ENCODE measurements at regions not wholly inside any gene's neighbourhood (a gene's known extent, or its start where the extent isn't known, plus 50 kb on each side); places are given as distances from the start of the nearest gene placed in this dataset.
"Not testable (repeated sequence)": the region's sequence is repeated elsewhere in the genome, so short reads cannot be mapped to it uniquely, and the experiment has no call there.

DNA sequence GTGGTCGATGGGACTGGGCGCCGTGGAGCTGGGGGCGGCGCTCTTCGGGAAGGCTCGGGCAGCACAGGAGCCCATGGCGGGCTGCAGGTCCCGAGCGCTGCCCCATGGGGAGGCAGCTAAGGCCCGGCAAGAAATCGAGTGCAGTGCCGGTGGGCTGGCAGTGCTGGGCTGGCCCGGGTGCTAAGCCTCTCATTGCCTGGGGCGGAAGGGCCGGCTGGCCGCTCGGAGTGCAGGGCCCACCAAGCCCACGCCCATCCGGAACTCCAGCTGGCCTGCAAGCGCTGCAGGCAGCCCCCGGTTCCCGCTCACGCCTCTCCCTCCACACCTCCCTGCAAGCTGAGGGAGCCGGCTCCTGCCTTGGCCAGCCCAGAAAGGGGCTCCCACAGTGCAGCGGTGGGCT, 748.4 kb upstream of the NRXN1 start:
- Histone ChIP-seq H3K9me2 (ENCODE audit: insufficient read depth) (no peaks in the 10 kb centered on the region), H3K27ac (ENCODE audit: low read depth) (no peak overlapping the region), H3K4me2 (no peak overlapping the region), H3K36me3 (ENCODE audit: insufficient read depth) (no peaks in the 10 kb centered on the region), H3K4me1 (ENCODE audit: insufficient read depth) (no peaks in the 10 kb centered on the region), H3K4me3 (no peak overlapping the region), H3K79me2 (replicated peaks; ENCODE audit: insufficient read depth) (no peaks in the 10 kb centered on the region), H2AFZ (no peak overlapping the region), H3K27me3 (ENCODE audit: insufficient read depth) (no peaks in the 10 kb centered on the region), H3F3A (replicated peaks; ENCODE audit: low read depth) (no peaks in the 10 kb centered on the region), H4K20me1 (replicated peaks; ENCODE audit: insufficient read depth) (no peaks in the 10 kb centered on the region)
- Mint-ChIP-seq H3K4me3 (no peak overlapping the region), H3K9me3 (peaks cover 10% of the 10 kb centered on the region), H3K27me3 (ENCODE audit: insufficient read depth, low read depth, poor library complexity) (no peaks in the 10 kb centered on the region), H3K4me1 (no peaks in the 10 kb centered on the region), H3K27ac (no peak overlapping the region), H3K36me3 (ENCODE audit: low read depth) (peaks cover 7% of the 10 kb centered on the region; the same call in 2 of the 3 replicates)
- TF ChIP-seq, protein P1, sequence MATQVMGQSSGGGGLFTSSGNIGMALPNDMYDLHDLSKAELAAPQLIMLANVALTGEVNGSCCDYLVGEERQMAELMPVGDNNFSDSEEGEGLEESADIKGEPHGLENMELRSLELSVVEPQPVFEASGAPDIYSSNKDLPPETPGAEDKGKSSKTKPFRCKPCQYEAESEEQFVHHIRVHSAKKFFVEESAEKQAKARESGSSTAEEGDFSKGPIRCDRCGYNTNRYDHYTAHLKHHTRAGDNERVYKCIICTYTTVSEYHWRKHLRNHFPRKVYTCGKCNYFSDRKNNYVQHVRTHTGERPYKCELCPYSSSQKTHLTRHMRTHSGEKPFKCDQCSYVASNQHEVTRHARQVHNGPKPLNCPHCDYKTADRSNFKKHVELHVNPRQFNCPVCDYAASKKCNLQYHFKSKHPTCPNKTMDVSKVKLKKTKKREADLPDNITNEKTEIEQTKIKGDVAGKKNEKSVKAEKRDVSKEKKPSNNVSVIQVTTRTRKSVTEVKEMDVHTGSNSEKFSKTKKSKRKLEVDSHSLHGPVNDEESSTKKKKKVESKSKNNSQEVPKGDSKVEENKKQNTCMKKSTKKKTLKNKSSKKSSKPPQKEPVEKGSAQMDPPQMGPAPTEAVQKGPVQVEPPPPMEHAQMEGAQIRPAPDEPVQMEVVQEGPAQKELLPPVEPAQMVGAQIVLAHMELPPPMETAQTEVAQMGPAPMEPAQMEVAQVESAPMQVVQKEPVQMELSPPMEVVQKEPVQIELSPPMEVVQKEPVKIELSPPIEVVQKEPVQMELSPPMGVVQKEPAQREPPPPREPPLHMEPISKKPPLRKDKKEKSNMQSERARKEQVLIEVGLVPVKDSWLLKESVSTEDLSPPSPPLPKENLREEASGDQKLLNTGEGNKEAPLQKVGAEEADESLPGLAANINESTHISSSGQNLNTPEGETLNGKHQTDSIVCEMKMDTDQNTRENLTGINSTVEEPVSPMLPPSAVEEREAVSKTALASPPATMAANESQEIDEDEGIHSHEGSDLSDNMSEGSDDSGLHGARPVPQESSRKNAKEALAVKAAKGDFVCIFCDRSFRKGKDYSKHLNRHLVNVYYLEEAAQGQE (IDR thresholded peaks at IDR 0.05; ENCODE audit: unreplicated experiment): no peak
- no peak for TF ChIP-seq JUNB (IDR thresholded peaks at IDR 0.05; ENCODE audit: unreplicated experiment)
- ATAC-seq: no peak
- no peak for DNase-seq (ENCODE audit: low spot score)

DNA sequence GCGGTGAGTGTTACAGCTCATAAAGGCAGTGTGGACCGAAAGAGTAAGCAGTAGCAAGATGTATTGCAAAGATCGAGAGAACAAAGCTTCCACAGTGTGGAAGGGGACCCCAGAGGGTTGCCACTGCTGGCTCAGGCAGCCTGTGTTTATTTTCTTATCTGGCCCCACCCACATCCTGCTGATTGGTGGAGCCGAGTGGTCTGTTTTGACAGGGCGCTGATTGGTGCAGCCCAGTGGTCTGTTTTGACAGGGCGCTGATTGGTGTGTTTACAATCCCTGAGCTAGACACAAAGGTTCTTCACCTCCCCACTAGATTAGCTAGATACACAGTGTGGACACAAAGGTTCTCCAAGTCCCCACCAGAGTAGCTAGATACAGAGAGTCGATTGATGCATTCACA, 747.8 kb upstream of the NRXN1 start:
- H3K27me3 Mint-ChIP-seq (ENCODE audit: insufficient read depth, low read depth, poor library complexity); H3K79me2 ChIP-seq (replicated peaks; ENCODE audit: insufficient read depth); DNase-seq (ENCODE audit: low spot score); H3K4me1 Mint-ChIP-seq; H3K27ac Mint-ChIP-seq; H3K4me3 ChIP-seq; H4K20me1 ChIP-seq (replicated peaks; ENCODE audit: insufficient read depth); ATAC-seq; H3K4me1 ChIP-seq (ENCODE audit: insufficient read depth); H2AFZ ChIP-seq; H3K27ac ChIP-seq (ENCODE audit: low read depth); H3F3A ChIP-seq (replicated peaks; ENCODE audit: low read depth); H3K27me3 ChIP-seq (ENCODE audit: insufficient read depth); H3K36me3 ChIP-seq (ENCODE audit: insufficient read depth); H3K4me2 ChIP-seq; H3K4me3 Mint-ChIP-seq; H3K9me2 ChIP-seq (ENCODE audit: insufficient read depth): not testable (repeated sequence)
- H3K9me3 Mint-ChIP-seq: peaks cover 16% of the 10 kb centered on the region
- peaks cover 10% of the 10 kb centered on the region; the same call in 2 of the 3 replicates for H3K36me3 Mint-ChIP-seq (ENCODE audit: low read depth)

DNA sequence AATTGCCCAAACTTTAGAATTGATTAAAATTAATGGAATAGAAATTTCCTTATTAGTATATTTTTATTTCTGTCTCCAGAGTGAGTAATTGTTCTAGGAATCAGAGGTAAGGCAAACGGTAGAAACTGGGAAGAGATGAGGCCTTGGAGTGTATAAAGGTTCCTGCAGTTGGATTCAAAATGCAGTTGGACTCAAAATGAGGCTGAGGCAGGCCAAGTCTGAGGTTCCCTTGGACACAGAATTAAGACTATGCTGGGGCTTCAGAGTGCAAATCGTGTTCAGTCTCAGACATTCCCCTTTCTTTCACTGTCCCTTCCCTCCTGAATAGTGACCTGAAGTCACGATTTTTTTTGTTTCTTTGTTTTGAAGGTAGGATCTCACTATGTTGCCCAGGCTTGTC, 746.9 kb upstream of the NRXN1 start:
- no peak for DNase-seq (ENCODE audit: low spot score)
- TF ChIP-seq EZH2phosphoT487 (IDR thresholded peaks at IDR 0.05; ENCODE audit: unreplicated experiment) (no peak), CREB1 (CRISPR knock-in tag; IDR thresholded peaks at IDR 0.05; ENCODE audit: low read depth) (no peak), JUNB (IDR thresholded peaks at IDR 0.05; ENCODE audit: unreplicated experiment) (no peak), NANOG (IDR thresholded peaks at IDR 0.05; ENCODE audit: borderline replicate concordance) (no peak)
- TF ChIP-seq, protein P2, sequence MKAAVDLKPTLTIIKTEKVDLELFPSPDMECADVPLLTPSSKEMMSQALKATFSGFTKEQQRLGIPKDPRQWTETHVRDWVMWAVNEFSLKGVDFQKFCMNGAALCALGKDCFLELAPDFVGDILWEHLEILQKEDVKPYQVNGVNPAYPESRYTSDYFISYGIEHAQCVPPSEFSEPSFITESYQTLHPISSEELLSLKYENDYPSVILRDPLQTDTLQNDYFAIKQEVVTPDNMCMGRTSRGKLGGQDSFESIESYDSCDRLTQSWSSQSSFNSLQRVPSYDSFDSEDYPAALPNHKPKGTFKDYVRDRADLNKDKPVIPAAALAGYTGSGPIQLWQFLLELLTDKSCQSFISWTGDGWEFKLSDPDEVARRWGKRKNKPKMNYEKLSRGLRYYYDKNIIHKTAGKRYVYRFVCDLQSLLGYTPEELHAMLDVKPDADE (IDR thresholded peaks at IDR 0.05): no peak
- TF ChIP-seq, protein P1 (IDR thresholded peaks at IDR 0.05; ENCODE audit: unreplicated experiment): no peak

More for the DNA sequence above, 746.9 kb upstream of the NRXN1 start:
- no peaks in the 10 kb centered on the region for H3K4me1 Mint-ChIP-seq
- H4K20me1 ChIP-seq (replicated peaks; ENCODE audit: insufficient read depth): no peaks in the 10 kb centered on the region
- H3K36me3 ChIP-seq (ENCODE audit: insufficient read depth): no peaks in the 10 kb centered on the region; the same call in 1 of the 2 replicates
- H3K9me2 ChIP-seq (ENCODE audit: insufficient read depth): no peaks in the 10 kb centered on the region
- no peaks in the 10 kb centered on the region for H3K79me2 ChIP-seq (replicated peaks; ENCODE audit: insufficient read depth)
- no peak overlapping the region for H2AFZ ChIP-seq
- peaks cover 24% of the 10 kb centered on the region for H3K9me3 Mint-ChIP-seq
- H3F3A ChIP-seq (replicated peaks; ENCODE audit: low read depth): no peaks in the 10 kb centered on the region
- peaks cover 16% of the 10 kb centered on the region for H3K36me3 Mint-ChIP-seq (ENCODE audit: low read depth)
- no peak overlapping the region for H3K4me3 ChIP-seq
- no peak for ATAC-seq
- H3K27ac ChIP-seq (ENCODE audit: low read depth): no peak overlapping the region
- no peaks in the 10 kb centered on the region for H3K4me1 ChIP-seq (ENCODE audit: insufficient read depth)
- no peaks in the 10 kb centered on the region for H3K27me3 ChIP-seq (ENCODE audit: insufficient read depth)
- H3K27me3 Mint-ChIP-seq (ENCODE audit: insufficient read depth, low read depth, poor library complexity): no peaks in the 10 kb centered on the region
- H3K27ac Mint-ChIP-seq: no peak overlapping the region
- no peak overlapping the region for H3K4me3 Mint-ChIP-seq
- no peak overlapping the region for H3K4me2 ChIP-seq

All from GM23338 (cell line).